ENCODE measurements at regions not wholly inside any gene's neighbourhood (a gene's known extent, or its start where the extent isn't known, plus 50 kb on each side); places are given as distances from the start of the nearest gene placed in this dataset.

DNA sequence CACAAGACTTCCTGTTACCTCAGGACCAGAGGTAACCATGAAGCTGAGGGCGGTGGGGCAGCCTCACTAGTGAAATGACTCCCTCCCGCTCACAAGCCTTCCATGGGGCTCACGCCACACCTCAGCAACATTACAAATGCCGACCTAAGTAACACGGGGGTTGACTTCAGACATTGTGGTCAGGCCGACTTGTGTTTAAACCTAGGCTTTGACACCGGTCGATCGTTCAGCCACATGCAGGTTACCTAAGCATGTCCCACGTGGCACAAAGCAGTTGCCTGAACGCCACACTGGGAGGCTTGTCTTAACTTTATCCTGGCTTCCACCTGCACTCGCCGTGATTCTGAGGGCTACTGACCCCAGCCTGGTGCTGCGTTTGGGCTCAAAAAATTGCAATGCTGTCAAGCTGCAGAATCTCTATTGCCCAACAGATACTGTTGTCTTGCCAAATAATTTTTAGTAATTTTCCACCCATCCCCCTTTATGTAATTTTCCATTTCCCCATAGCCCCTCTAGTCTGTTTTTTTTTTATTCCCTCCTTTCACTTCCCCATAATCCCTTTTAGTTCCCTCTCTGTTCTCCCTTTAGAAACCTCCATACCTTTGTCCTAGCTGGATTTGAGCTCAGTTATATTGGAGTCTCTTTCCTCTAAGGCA is 158.6 kb upstream of the RGMA start:
- DNase-seq = no peak

DNA sequence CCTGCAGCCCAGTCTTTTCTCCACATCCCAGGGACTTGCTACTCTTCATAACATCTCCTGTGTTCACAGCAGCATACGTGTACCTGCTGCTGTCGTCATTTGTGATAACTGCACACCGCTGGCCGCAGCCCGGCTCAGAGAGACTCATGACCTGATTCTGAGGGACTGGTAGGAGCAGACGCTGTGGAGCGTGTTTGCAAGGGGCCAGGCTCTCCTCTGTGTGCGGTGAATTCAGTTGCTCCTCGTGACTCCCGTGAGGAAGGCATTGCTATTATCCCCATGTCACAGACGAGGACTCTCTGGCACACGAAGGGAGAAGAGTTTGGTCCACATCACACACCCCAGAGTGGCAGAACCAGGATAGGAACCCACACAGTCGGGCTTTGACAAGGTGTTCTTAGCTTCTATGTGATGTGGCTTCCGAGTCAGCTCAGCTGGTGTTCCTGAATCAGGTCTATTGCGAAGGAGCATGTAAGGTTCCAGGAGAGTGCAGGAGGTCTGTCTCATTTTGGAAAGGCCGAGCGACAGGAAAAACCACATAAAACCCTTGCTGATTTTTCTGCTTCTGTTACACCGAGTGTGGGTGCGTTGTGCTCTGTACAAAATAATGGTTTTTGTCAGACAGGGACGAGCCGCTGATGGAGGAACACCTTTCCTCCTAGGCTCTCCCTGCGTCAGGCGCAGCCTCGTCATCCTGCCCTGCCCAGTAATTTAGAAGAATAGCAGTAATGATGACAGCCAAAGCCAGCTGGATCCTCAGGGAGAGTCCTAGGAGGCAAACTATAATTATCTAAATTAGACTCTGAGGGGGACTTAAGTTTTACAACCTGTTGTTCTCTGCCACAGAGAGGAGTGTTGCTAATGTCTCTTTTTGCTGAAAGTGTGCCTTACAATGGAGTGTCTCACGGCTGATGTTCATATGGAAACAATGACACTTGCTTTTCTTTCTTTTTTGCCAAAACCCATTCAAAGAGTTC is 157.5 kb upstream of the RGMA start:
- DNase-seq = no peak

DNA sequence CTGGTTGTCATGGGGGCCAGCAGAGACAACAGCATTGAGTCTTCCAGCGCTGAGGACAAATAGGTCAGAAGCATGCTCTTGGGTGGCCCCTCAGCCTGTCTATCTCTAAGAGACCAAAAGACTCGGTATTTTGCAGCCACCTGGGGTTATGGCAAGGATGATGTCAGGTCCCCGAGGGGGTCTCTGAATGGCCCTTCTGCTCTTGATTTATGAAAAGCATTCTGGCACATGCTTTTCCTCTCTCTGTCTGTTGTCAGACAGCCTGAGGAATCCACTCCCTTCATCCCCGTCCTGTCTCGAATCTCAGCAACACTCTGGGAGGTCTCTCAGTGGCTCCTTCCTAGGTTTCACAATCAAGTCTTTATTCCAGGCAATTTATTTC is 156.6 kb upstream of the RGMA start:
- no peak for DNase-seq

DNA sequence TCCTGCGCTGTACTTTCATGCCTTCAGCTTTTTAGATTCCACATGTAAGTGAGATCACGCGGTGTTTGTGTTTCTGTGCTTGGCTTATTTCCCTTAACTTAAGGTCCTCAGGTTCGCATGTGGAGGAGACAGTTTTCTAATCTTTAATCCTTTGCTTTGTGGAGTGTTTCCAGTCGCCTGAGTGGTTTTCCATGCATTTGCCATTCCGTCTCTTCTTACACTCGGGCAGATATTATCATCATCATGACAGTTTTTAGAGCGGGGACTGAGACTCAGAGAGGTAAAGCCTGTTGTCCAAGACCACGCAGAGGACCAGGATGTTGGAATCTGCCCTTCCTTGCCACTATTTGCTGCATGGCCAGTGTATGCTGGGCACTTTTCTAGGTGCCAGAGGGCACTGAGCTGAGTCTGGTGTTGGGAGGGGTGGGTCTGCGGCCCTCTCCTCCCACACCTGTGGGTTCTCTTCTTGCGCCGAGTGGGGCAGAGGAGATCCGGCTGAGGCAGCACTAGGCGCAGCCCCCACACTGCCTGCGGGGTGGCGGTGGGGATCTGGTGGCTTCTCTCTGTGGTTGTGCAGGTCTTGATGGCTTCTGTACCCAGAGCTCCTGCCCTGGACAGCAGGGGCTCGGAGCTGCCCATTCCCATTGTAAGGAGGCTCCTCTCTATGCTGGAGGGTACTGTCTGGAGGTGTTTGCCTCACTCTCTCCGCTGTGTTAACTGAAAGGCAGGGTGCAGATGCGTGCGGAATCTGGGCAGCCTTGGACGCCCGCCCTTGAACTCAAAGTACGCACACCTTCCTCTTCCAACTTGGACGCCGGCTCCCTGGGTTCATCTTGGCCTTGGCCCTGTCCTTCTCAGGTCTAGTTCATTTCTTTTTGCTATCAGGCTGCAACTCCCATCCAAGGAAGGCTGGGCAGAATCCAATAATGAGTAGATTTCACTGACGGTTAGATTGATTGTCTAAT is 156.0 kb upstream of the RGMA start:
- no peak for DNase-seq

DNA sequence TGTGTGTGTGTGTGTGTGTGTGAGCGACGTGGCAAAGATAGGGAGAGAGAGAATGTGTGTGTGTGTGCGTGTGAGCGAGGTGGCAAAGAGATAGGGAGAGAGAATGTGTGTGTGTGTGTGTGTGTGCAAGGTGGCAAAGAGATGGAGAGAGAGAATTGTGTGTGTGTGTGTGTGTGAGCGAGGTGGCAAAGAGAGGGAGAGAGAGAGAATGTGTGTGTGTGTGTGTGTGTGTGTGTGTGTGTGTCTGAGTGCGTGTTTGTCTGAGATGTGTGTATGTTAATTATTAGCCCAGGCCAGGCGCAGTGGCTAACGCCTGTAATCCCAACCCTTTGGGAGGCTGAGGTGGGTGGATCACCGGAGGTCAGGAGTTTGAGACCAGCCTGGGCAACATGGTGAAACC is 154.6 kb upstream of the RGMA start:
- DNase-seq = no peak

DNA sequence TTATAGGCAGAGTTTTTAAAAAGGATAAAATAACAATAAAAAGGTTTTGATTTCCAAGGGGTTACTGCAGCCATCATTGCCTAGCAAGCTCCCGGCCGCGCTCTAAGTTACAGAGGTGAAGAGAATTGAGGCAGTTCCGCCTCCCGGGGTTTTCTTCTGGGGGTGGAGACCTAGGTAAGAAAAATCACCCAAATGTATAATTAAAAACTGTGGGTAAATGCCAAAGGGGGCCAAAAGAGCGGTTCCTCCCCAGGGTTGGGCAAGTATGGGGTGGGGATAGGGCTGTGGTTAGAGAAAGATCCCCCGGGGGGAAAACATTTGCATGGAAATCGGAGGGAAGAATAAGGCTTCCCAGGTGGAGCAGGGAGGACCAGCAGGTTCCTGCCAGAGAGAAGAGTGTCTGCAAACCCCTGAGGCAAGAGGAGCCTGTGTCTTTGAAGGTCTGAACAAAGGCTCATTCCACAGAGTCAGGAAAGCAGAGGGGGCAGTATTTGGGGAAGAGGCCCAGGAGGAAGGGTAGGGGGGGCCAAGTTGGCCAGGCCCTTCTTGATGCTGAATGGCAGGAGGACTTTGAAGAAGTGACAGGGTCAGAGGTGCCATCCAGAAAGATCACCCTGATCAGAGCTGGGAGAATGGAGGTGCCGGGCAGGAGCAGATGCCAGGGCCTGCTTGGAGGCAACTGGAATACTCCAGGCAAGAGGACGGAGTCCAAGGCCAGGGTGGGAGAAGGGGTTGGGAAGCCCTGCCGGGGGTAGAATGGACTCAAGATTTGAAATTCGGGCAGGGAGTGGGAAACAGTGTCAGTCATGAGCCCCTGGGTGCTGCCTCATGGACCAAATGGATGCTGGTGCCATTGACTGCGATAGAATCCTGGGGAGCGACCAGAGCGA is 152.9 kb upstream of the RGMA start:
- DNase-seq = no peak

DNA sequence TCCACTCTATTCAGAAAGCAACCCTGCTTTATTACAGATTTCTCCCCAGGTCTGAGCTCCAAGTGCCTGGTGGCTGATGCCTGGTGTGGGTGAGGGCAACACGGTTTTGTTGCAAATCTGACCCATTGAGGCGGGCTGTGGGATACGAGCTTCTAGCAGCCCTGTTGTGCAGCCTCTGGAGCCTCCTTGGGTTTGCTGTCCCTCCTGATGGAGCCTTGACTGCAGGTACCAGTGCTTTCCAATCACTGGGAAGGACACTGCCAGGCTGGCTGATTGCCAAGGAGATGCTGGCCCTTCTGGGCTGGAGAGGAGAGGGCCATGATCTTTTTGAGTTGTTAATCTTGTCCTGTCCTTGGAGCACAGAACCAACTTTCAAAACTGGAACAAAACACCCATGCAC is 151.0 kb upstream of the RGMA start:
- no peak for DNase-seq

DNA sequence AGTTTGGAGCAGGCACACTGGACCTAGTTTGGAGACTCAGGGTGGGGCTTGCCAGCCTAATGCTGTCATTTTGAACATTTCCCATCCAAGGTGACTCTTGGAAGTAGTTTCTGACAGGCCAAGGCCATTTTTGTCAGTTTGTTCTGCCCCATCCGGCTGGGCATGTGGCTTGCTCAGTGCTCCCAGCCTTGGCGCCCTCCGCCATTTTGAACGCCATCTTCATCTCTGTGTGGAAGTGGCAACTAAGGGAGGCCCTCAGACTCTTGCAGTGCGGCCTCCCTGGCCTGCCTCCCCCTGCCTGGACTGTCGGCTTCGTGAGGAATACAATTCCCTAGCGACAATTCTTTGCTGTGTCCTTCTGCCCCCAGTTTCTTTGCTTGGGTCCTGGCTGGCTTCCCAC is 150.6 kb upstream of the RGMA start:
- DNase-seq = no peak

DNA sequence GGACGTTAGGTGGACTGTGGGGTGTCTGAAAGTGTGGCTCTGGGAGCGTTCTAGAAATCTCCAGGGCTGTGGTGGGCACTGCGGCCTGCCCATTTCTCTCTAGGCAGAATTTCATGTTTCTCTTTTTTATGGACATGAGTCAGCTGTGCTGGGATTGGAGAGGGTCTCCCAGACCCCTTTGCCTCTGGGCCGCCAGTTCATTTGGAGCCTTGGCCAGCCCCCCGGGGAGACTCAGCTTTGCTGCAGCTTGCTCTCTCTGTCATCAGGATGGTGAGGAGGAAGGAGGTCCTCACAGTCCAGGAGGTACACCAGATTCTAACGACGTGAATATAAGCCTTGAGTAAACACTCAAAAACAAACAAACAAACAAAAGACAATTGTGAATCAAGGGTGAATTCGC is 149.6 kb upstream of the RGMA start:
- DNase-seq = no peak

DNA sequence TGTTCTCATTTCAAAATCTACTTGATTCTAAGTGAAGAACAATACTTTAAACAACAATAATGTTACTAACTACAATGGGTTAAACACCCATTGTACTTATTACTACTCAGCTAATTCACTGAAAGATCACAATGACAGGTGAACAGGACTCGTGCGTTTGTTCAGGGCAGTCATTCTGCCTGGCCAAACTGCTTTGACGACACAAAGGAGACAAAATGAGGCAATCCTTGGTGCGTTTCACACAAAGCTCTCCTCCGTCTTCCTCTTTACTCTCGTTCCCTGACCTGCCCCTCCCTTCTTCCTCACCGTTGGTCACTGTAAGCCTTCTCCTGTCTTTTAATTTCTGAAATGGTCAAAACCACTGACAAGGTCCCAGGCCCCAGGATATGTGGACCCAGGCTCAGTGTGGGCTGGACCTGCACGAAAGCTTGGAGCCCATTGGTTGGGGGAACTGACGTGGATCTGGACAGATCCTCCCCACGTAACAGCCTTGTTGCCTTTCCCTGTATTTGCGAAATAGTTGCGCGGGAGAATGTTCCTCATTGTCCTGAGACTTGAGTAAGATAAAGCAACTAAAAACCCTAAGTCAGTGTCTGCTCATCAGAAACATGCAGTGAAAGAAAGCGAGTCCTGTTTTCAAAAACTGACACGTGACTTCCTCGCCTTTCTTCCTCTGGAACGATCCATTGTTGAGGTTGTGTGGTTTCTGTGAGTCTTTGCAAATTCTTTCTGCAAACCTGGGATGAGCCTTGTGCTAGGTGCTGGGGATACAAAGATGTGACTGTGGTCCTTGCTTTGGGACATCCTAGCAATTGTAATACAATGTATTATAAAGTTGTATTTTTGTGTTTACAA is 147.1 kb upstream of the RGMA start:
- no peak for DNase-seq

DNA sequence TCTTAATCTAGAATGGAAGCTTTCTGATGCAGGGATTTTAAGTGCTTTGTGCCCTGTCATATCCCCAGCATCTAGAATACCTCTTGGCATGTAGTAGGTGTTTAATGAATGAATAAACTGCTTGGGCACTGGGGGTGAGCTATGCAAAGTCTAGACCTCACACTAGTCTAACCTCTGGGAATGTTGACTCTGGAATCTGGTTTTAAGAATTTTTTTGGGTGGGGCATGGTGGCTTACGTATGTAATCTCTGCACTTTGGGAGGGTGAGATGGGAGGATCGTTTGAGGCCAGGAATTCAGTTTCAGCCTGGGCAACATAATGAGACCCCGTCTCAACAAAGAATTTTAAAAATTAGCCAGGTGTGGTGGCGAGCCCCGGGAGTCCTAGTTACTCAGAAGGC is 146.3 kb upstream of the RGMA start:
- no peak for DNase-seq

DNA sequence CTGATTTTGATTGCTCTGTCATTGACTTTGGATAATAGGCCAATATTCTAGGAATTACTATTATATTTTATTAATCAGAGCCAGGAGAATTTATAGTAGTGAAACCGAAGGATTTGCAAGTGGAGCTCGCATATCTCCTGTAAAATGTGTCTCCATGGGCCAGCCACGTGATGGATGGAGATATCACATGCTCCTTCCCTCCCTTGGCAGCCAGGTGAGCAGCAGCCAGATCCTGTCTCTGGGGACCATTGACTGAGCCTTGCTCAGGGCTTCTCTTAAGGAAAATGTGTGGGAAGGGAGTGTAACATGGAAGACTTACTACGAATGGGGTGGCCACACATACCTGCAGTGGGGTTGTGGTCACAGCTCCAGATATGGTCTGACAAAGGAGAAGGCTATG is 144.7 kb upstream of the RGMA start:
- DNase-seq = no peak

DNA sequence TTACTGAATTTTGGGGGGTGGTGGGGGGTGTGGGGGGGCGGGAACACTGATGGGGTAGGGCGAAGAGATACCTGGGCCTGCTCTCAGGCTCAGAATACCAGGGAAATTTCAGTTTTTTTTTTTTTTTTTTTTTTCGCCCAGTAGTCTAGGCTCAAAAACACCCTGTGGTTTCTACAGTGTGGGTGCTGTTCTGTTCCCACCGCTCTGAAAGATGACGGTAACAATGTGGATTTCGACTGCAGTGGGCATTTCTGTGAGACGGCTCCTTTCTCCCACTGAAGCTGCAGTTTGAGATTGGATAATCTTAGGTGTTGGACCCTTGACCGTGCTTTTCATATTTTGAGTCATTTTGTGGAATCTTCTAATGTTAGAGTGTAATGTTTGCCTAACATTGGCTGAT is 143.8 kb upstream of the RGMA start:
- DNase-seq = no peak

DNA sequence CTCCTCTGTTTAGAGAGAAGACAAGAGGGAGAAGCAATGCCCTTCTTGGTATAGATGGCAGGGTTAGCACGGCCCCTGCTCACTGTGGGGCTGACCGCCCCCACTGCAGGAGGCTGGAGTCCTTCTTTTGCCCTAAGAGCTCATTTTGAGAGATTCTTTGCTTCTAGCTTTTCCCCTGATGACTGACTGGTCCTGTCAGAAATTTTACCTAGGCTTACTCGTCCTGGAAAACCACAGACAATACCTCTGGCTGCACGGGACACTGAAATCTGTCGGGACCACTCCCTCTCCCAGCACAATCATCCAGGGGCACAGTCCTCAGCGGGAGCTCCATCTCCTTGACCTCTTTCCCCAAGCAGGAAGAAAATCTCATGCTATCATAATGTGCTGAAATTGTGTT is 143.0 kb upstream of the RGMA start:
- no peak for DNase-seq

DNA sequence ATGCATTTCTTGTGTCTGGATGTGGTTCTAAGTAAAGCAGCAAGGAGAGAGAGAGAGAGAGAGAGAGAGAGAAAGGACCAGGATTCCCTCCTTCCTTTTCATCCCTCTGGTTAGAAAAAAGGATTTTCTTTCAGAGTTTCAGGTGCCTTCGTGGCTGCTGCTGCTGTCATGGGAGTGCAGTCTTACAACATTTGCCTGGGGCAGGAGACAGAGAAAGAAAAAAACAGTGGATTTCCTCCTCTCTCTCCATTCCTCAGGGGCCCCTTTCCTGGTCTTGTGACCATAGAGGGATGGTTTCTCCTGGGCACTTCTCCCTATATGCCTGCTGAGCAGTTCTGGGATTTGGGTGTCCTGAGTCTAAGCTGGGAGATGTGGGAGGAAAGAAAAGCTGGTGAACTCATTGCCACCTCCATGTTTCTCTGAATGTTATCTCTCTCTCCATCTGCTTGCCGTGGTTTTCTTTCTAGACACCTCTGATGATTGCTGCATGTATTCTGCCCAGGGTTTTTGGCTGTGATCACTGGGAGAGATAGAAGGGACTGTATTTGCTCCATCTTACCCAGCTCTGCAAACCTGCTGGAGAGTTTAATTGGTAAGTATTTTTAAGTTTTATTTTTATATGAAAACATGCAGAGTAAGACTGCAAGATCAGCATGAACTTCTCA is 142.4 kb upstream of the RGMA start:
- DNase-seq = no peak

DNA sequence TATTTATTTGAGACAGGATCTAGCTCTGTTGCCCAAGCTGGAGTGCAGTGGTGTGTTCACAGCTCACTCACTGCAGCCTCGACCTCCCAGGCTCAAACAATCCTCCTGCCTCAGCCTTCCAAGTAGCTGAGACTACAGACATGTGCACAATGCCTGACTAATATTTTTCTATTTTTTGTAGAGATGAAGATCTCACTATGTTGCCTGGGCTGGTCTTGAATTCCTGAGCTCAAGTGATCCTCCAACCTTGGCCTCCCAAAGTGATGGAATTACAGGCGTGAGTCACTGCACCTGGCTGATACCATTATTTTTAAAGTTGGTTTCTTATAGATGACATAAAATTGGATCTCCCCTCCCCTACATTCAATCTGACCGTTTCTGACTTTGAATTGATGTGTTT is 139.5 kb upstream of the RGMA start:
- DNase-seq = no peak

DNA sequence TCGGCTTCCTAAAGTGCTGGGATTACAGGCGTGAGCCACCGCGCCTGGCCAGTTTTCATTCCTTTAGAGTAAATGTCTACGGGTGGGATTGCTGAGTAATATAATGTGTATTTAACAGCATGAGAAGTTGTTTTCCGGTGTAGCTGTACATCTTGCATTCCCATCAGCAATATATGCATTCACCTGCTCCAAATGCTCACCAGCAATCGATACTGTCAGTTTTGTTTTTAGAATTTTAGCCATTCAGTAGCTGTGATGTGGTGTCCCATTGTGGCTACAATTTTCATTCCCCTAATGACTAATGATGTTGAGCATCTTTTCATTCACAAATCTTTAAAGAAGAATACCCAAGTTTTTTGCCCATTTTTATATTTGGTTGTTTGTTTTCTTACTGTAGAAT is 134.8 kb upstream of the RGMA start:
- DNase-seq = no peak

DNA sequence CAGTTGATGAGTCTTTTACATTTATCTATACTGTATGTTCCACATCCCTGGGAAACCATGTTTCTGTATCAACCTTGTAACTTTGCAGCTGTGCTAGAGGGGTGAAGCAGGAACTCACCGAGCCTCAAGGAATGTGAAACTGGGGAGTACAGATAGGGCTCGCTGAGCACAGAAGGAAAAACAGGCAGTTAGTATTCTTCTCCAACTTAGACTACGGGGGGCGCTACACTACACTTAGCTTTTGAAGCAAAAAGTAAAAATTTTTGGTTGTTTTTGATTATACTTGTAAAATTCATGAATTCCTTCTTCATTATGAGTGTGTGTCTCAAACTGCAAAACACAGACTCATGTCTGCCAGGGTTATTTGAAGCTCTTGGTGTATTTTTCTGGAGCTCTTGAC is 132.7 kb upstream of the RGMA start:
- no peak for DNase-seq

DNA sequence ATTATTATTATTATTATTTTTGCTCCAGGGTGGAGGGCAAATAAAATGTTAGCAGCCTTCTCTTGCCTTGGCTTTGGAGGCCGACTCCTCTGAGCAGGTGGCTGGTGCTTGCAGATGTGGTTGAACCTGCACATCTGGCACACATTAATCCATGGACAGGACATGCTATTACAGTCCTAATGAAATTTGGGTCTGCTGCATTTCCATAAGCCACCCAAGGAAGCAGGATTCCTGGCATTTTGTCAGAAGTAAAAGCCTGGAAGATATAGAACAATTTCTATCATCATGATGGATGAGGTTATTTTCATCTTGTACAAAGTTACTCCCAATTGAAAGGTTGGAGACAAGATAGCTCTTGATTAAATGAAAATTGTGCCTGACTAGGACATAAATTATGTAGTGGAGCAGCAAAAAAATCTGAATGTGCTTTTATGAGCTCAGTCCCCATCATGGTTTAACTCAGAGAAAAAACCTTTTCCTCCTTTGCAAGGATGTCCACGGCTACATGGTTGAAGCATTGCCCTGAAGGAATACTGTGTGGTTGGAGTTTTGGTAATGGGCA is 130.9 kb upstream of the RGMA start:
- peak; percentile 32 for DNase-seq

DNA sequence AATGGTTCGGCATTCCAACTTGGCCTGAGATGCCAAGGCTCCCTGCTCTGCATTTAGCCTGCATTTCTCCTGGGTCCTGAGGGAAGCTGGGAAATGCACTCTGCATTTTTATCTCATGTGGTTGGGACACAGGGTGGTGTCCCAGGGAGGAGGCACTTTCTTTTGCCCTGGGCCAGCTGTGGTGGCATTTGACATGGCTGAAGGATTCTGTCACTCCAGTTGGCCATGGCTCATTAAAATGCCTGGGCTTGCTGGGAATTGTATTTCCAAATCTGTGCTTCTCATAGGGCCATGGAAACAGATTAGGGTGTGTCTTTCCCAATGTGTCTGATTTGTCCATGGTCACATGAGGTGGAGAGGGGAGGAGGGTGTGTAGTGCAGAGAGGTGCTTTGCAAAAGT is 128.3 kb upstream of the RGMA start:
- peak; percentile 62 for DNase-seq
